ENCODE measurements at regions not wholly inside any gene's neighbourhood (a gene's known extent, or its start where the extent isn't known, plus 50 kb on each side); places are given as distances from the start of the nearest gene placed in this dataset.

DNA sequence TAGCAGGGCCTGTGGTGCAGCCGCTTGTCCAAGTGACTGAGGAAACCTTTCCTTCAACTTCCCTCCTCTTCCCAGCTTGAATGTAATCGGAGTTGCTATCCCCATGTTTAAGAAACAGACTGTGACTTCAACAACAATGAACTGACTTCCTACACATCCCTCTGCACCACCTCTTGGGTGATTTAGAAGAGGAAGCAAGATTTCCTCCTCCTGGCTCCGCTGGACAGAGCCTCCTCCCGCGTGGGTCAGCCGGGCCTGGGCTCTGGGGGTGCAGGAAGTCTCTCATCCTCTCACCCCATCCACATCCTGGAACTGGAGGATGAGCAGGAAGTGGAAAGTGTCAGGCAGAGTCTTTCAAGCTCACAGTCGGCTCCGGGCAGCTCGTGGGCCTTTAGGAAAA, 84.3 kb downstream of the GATA6 start:
- H3K4me3 ChIP-seq (replicated peaks in 1 of 3) = no peak overlapping the region
- peak in 1 of 2 donors; percentile 7 for DNase-seq
- intact Hi-C loops (cut with DNase I) = no loop called here
- no peaks in the 10 kb centered on the region for H3K9me3 ChIP-seq
- 36 to 38% methylated on average over 9 of the region's 9 CpGs for whole genome bisulfite sequencing, 2 donors
- peak overlapping the region in 1 of 3 donors; percentile 13 for H3K27ac ChIP-seq
- no peaks in the 10 kb centered on the region for H3K27me3 ChIP-seq
- H3K36me3 ChIP-seq = no peaks in the 10 kb centered on the region
- TF ChIP-seq POLR2A (IDR thresholded peaks at IDR 0.05) = no peak
- TF ChIP-seq, protein P1, sequence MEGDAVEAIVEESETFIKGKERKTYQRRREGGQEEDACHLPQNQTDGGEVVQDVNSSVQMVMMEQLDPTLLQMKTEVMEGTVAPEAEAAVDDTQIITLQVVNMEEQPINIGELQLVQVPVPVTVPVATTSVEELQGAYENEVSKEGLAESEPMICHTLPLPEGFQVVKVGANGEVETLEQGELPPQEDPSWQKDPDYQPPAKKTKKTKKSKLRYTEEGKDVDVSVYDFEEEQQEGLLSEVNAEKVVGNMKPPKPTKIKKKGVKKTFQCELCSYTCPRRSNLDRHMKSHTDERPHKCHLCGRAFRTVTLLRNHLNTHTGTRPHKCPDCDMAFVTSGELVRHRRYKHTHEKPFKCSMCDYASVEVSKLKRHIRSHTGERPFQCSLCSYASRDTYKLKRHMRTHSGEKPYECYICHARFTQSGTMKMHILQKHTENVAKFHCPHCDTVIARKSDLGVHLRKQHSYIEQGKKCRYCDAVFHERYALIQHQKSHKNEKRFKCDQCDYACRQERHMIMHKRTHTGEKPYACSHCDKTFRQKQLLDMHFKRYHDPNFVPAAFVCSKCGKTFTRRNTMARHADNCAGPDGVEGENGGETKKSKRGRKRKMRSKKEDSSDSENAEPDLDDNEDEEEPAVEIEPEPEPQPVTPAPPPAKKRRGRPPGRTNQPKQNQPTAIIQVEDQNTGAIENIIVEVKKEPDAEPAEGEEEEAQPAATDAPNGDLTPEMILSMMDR (IDR thresholded peaks at IDR 0.05) = no peak
- no peaks in the 10 kb centered on the region for H3K4me1 ChIP-seq

DNA sequence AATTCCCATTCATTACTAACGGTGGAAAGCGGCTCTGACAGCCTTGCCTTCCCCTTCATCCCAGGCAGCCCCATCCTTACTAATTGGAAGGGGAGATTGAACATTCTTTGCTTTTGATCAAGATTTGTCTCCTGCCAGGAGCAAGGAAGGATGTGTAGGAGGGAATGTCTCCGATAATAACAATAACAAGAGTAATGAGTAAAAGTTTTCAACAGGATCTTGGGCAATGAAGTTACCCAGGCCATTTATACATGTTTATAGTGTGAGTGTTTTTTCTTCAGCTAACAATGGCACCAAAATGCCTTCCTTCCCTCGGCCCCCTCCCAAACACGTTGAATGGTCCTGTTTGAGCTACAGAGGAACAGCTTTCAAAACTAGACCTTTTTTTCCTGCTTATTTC, 83.8 kb downstream of the GATA6 start:
- DNase-seq = no peak
- no peak for TF ChIP-seq POLR2A (IDR thresholded peaks at IDR 0.05)
- TF ChIP-seq, protein P1 (IDR thresholded peaks at IDR 0.05) = no peak
- Histone ChIP-seq H3K9me3 (no peaks in the 10 kb centered on the region), H3K27me3 (no peaks in the 10 kb centered on the region), H3K4me1 (no peaks in the 10 kb centered on the region), H3K36me3 (no peaks in the 10 kb centered on the region), H3K27ac (no peak overlapping the region), H3K4me3 (replicated peaks in 1 of 3) (no peak overlapping the region)
- intact Hi-C loops (cut with DNase I) = no loop called here
- 73 to 81% methylated on average over 5 of the region's 5 CpGs for WGBS, 2 donors

All from thyroid gland (tissue), 4 donors.